GM12874 (cell line): ENCODE measurements at regions not wholly inside any gene's neighbourhood (a gene's known extent, or its start where the extent isn't known, plus 50 kb on each side); places are given as distances from the start of the nearest gene placed in this dataset.

ENCODE experiments used
- CTCF ChIP-seq: IDR thresholded peaks from 2 replicates; pipeline ENCODE4 v1.5.1; 2011; ENCODE audit warnings: low read depth, mild to moderate bottlenecking, control low read depth, low read length, moderate library complexity; ENCODE audit not compliant: insufficient read depth

GRCh38 chrX:113868177-113868576 lies 715.7 kb upstream of the HTR2C start:
- TF ChIP-seq CTCF: no peak

GRCh38 chrX:113849408-113849807 lies 734.5 kb upstream of the HTR2C start:
- TF ChIP-seq CTCF: no peak

GRCh38 chrX:113833096-113834055 lies 750.5 kb upstream of the HTR2C start:
- TF ChIP-seq CTCF: no peak

GRCh38 chrX:113828470-113828869 lies 755.4 kb upstream of the HTR2C start:
- TF ChIP-seq CTCF: no peak

GRCh38 chrX:113818346-113818745 lies 765.5 kb upstream of the HTR2C start:
- no peak for TF ChIP-seq CTCF

GRCh38 chrX:113804819-113805218 lies 779.1 kb upstream of the HTR2C start:
- TF ChIP-seq CTCF: no peak

GRCh38 chrX:113804291-113804690 lies 779.6 kb upstream of the HTR2C start:
- no peak for TF ChIP-seq CTCF
